ENCODE measurements at regions not wholly inside any gene's neighbourhood (a gene's known extent, or its start where the extent isn't known, plus 50 kb on each side); places are given as distances from the start of the nearest gene placed in this dataset.
A peak's percentile ranks its signal among the peaks of the same experiment; 100 is the strongest.

GRCh38 chr6:144737998-144738397 is 452.9 kb downstream of the UTRN start:
- no peak for FAIRE-seq

GRCh38 chr6:144739873-144740272 is 454.7 kb downstream of the UTRN start:
- Histone ChIP-seq H3K27ac (no peak overlapping the region), H3K36me3 (no peaks in the 10 kb centered on the region), H3K9me3 (no peaks in the 10 kb centered on the region), H3K27me3 (no peaks in the 10 kb centered on the region), H3K4me3 (no peak overlapping the region), H3K4me1 (peaks cover 3 to 4% (median 3%) of the 10 kb centered on the region in 3 donors)
- DNase-seq (no peak), ATAC-seq (no peak), FAIRE-seq (no peak)
- TF ChIP-seq CTCF (IDR thresholded peaks at IDR 0.05) = no peak
- intact Hi-C loops (cut with DNase I) = no loop called here
- WGBS, 2 donors = 99 to 100% methylated on average over 1 of the region's 1 CpG

More at GRCh38 chr6:144737998-144738397, 452.9 kb downstream of the UTRN start:
- Histone ChIP-seq H3K27ac (no peak overlapping the region), H3K27me3 (no peaks in the 10 kb centered on the region), H3K9me3 (no peaks in the 10 kb centered on the region), H3K36me3 (no peaks in the 10 kb centered on the region), H3K4me3 (no peak overlapping the region), H3K4me1 (no peaks in the 10 kb centered on the region)
- intact Hi-C loops (cut with DNase I) = no loop called here
- ATAC-seq = no peak
- DNase-seq = no peak
- no peak for TF ChIP-seq CTCF (IDR thresholded peaks at IDR 0.05)
- WGBS, 2 donors = 87 to 92% methylated on average over 4 of the region's 4 CpGs

GRCh38 chr6:144741659-144742058 is 456.5 kb downstream of the UTRN start:
- no peak overlapping the region for H3K4me3 ChIP-seq
- H3K27me3 ChIP-seq = no peaks in the 10 kb centered on the region
- DNase-seq (no peak), FAIRE-seq (no peak), ATAC-seq (peak in 2 of 4 donors; percentile 58 to 65)
- peaks cover 8 to 11% (median 10%) of the 10 kb centered on the region in 3 donors for H3K4me1 ChIP-seq
- no peak overlapping the region for H3K27ac ChIP-seq
- intact Hi-C loops (cut with DNase I) = no loop called here
- no peaks in the 10 kb centered on the region for H3K9me3 ChIP-seq
- 68 to 70% methylated on average over 3 of the region's 3 CpGs for WGBS, 2 donors
- no peaks in the 10 kb centered on the region for H3K36me3 ChIP-seq
- no peak for TF ChIP-seq CTCF (IDR thresholded peaks at IDR 0.05)

GRCh38 chr6:144742779-144743178 is 457.6 kb downstream of the UTRN start:
- Histone ChIP-seq H3K27ac (no peak overlapping the region), H3K4me1 (peaks cover 8 to 11% (median 10%) of the 10 kb centered on the region in 3 donors), H3K4me3 (no peak overlapping the region), H3K9me3 (no peaks in the 10 kb centered on the region), H3K27me3 (no peaks in the 10 kb centered on the region), H3K36me3 (no peaks in the 10 kb centered on the region)
- intact Hi-C loops (cut with DNase I) = no loop called here
- no peak for FAIRE-seq
- DNase-seq = no peak
- no peak for TF ChIP-seq CTCF (IDR thresholded peaks at IDR 0.05)
- ATAC-seq = no peak
- 67 to 73% methylated on average over 2 of the region's 2 CpGs for WGBS, 2 donors

- ATAC-seq (peak; percentile 73 to 89 (median 84)), DNase-seq (no peak)
These were observed 459.6 kb downstream of the UTRN start for GRCh38 chr6:144744720-144745119.

More at GRCh38 chr6:144744720-144745119, 459.6 kb downstream of the UTRN start:
- H3K36me3 ChIP-seq = no peaks in the 10 kb centered on the region
- H3K9me3 ChIP-seq = no peaks in the 10 kb centered on the region
- H3K4me1 ChIP-seq = peaks cover 16 to 19% (median 16%) of the 10 kb centered on the region in 3 donors
- no peak for FAIRE-seq
- no peak overlapping the region for H3K4me3 ChIP-seq
- no peak overlapping the region for H3K27ac ChIP-seq
- 23 to 29% methylated on average over 3 of the region's 3 CpGs for WGBS, 2 donors
- intact Hi-C loops (cut with DNase I) = no loop called here
- no peaks in the 10 kb centered on the region for H3K27me3 ChIP-seq
- no peak for TF ChIP-seq CTCF (IDR thresholded peaks at IDR 0.05)
